Rectal smooth muscle tissue (tissue), 1 donor: ENCODE measurements at regions not wholly inside any gene's neighbourhood (a gene's known extent, or its start where the extent isn't known, plus 50 kb on each side); places are given as distances from the start of the nearest gene placed in this dataset.

Source experiments
- H3K27ac ChIP-seq: one replicate; pipeline ENCODE4 v1.7.0; 2013; ENCODE audit warnings: low read depth, low read length, inconsistent platforms
- H3K27me3 ChIP-seq: one replicate; pipeline ENCODE4 v1.7.0; 2013; ENCODE audit warnings: low read length; ENCODE audit not compliant: control insufficient read depth, insufficient read depth
- H3K36me3 ChIP-seq: one replicate; pipeline ENCODE4 v1.7.0; 2013; ENCODE audit warnings: low read length; ENCODE audit not compliant: control insufficient read depth, insufficient read depth
- H3K4me1 ChIP-seq: one replicate; pipeline ENCODE4 v1.7.0; 2013; ENCODE audit warnings: low read length; ENCODE audit not compliant: control insufficient read depth, insufficient read depth
- H3K4me3 ChIP-seq: one replicate; pipeline ENCODE4 v1.7.0; 2013; ENCODE audit warnings: low read length
- H3K9ac ChIP-seq: one replicate; pipeline ENCODE4 v1.7.0; 2013; ENCODE audit warnings: low read length

GRCh38 chr4:138707746-138708677, 307.6 kb upstream of the NOCT start:
- no peaks in the 10 kb centered on the region for H3K27me3 ChIP-seq
- no peaks in the 10 kb centered on the region for H3K36me3 ChIP-seq
- H3K4me3 ChIP-seq = no peak overlapping the region
- H3K4me1 ChIP-seq = no peaks in the 10 kb centered on the region
- H3K27ac ChIP-seq = no peak overlapping the region
- no peak overlapping the region for H3K9ac ChIP-seq

GRCh38 chr4:138706201-138706600, 309.4 kb upstream of the NOCT start:
- no peak overlapping the region for H3K9ac ChIP-seq

GRCh38 chr4:138702190-138702824, 313.3 kb upstream of the NOCT start:
- Histone ChIP-seq H3K4me3 (no peak overlapping the region), H3K27ac (peak overlapping the region; percentile 12), H3K9ac (no peak overlapping the region), H3K4me1 (peaks cover 6% of the 10 kb centered on the region), H3K27me3 (no peaks in the 10 kb centered on the region), H3K36me3 (no peaks in the 10 kb centered on the region)

More at GRCh38 chr4:138706201-138706600, 309.4 kb upstream of the NOCT start:
- H3K36me3 ChIP-seq = no peaks in the 10 kb centered on the region
- H3K27me3 ChIP-seq = no peaks in the 10 kb centered on the region
- peaks cover 6% of the 10 kb centered on the region for H3K4me1 ChIP-seq
- no peak overlapping the region for H3K4me3 ChIP-seq
- H3K27ac ChIP-seq = no peak overlapping the region

- Histone ChIP-seq H3K27me3 (no peaks in the 10 kb centered on the region), H3K36me3 (no peaks in the 10 kb centered on the region), H3K9ac (no peak overlapping the region), H3K4me1 (peaks cover 6% of the 10 kb centered on the region), H3K27ac (no peak overlapping the region), H3K4me3 (no peak overlapping the region)
Measured at GRCh38 chr4:138698641-138699040, 316.9 kb upstream of the NOCT start.

- H3K27me3 ChIP-seq = no peaks in the 10 kb centered on the region
- no peaks in the 10 kb centered on the region for H3K36me3 ChIP-seq
Measured at GRCh38 chr4:138697851-138698250, 317.7 kb upstream of the NOCT start.

GRCh38 chr4:138696771-138697170, 318.8 kb upstream of the NOCT start:
- no peak overlapping the region for H3K4me3 ChIP-seq
- H3K27ac ChIP-seq = no peak overlapping the region
- no peak overlapping the region for H3K9ac ChIP-seq
- H3K27me3 ChIP-seq = no peaks in the 10 kb centered on the region
- no peaks in the 10 kb centered on the region for H3K36me3 ChIP-seq
- H3K4me1 ChIP-seq = no peaks in the 10 kb centered on the region

More at GRCh38 chr4:138697851-138698250, 317.7 kb upstream of the NOCT start:
- H3K27ac ChIP-seq = no peak overlapping the region
- H3K4me1 ChIP-seq = peaks cover 6% of the 10 kb centered on the region
- H3K9ac ChIP-seq = no peak overlapping the region
- no peak overlapping the region for H3K4me3 ChIP-seq

GRCh38 chr4:138696058-138696457, 319.5 kb upstream of the NOCT start:
- no peaks in the 10 kb centered on the region for H3K27me3 ChIP-seq
- H3K9ac ChIP-seq = no peak overlapping the region
- no peaks in the 10 kb centered on the region for H3K4me1 ChIP-seq
- no peak overlapping the region for H3K4me3 ChIP-seq
- no peaks in the 10 kb centered on the region for H3K36me3 ChIP-seq
- no peak overlapping the region for H3K27ac ChIP-seq

- no peaks in the 10 kb centered on the region for H3K27me3 ChIP-seq
- H3K9ac ChIP-seq = no peak overlapping the region
- no peaks in the 10 kb centered on the region for H3K36me3 ChIP-seq
- no peak overlapping the region for H3K4me3 ChIP-seq
- H3K4me1 ChIP-seq = no peaks in the 10 kb centered on the region
- no peak overlapping the region for H3K27ac ChIP-seq
Measured at GRCh38 chr4:138693526-138693925, 322.1 kb upstream of the NOCT start.

- H3K4me3 ChIP-seq = no peak overlapping the region
- no peaks in the 10 kb centered on the region for H3K27me3 ChIP-seq
- no peaks in the 10 kb centered on the region for H3K4me1 ChIP-seq
- H3K36me3 ChIP-seq = no peaks in the 10 kb centered on the region
- H3K9ac ChIP-seq = no peak overlapping the region
- H3K27ac ChIP-seq = no peak overlapping the region
Measured at GRCh38 chr4:138692411-138692810, 323.2 kb upstream of the NOCT start.

GRCh38 chr4:138689593-138689992, 326.0 kb upstream of the NOCT start:
- Histone ChIP-seq H3K27ac (no peak overlapping the region), H3K27me3 (no peaks in the 10 kb centered on the region), H3K9ac (no peak overlapping the region), H3K4me3 (no peak overlapping the region), H3K36me3 (no peaks in the 10 kb centered on the region), H3K4me1 (peaks cover 7% of the 10 kb centered on the region)

- H3K4me3 ChIP-seq = no peak overlapping the region
- H3K9ac ChIP-seq = no peak overlapping the region
- no peaks in the 10 kb centered on the region for H3K36me3 ChIP-seq
- H3K27me3 ChIP-seq = no peaks in the 10 kb centered on the region
- H3K27ac ChIP-seq = no peak overlapping the region
- peaks cover 7% of the 10 kb centered on the region for H3K4me1 ChIP-seq
Measured at GRCh38 chr4:138689187-138689586, 326.4 kb upstream of the NOCT start.

GRCh38 chr4:138688408-138689085, 327.0 kb upstream of the NOCT start:
- H3K27ac ChIP-seq = no peak overlapping the region
- H3K36me3 ChIP-seq = no peaks in the 10 kb centered on the region
- H3K27me3 ChIP-seq = no peaks in the 10 kb centered on the region
- no peak overlapping the region for H3K4me3 ChIP-seq
- H3K9ac ChIP-seq = no peak overlapping the region
- peaks cover 7% of the 10 kb centered on the region for H3K4me1 ChIP-seq
